ENCODE measurements at regions not wholly inside any gene's neighbourhood (a gene's known extent, or its start where the extent isn't known, plus 50 kb on each side); places are given as distances from the start of the nearest gene placed in this dataset.

DNA sequence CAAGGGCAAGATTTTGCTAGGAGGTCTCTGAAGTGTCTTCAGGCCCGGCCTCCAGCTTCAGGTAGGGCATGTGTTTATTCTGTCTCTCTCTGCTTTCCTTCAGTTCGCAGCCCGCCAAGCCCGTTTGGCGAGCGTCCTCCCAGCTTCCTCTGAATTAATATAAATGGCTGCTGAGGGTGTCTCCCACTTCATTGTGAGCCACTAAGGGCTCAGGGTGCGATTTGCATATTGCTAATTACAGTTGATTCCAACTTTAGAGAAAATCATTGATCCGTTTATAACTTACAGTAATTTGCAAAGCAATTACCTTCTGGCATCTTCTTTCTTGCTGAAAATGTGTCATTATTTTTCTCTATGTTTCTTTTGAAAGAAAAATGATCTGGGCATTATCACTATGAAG is 128.3 kb upstream of the SORCS3 start:
- Histone ChIP-seq H3K4me3 (ENCODE audit: low read depth, low read length) (no peak overlapping the region), H3K27me3 (replicated peaks; ENCODE audit: control insufficient read depth, insufficient read depth, low read length) (0 out of 2 replicates have a peak, but pooled peaks cover 1% of the 10 kb centered on the region), H3K4me1 (no peaks in the 10 kb centered on the region), H3K9me3 (no peaks in the 10 kb centered on the region), H3K36me3 (ENCODE audit: control insufficient read depth, insufficient read depth, low read length) (no peaks in the 10 kb centered on the region)
- DNase-seq, result no peak
- H3K4me3 Mint-ChIP-seq (ENCODE audit: unreplicated experiment), result no peak overlapping the region
- no peaks in the 10 kb centered on the region for H3K4me1 Mint-ChIP-seq (ENCODE audit: low read depth, unreplicated experiment)
- peaks cover 29% of the 10 kb centered on the region for H3K27me3 Mint-ChIP-seq (ENCODE audit: insufficient read depth, unreplicated experiment)
- H3K27ac Mint-ChIP-seq (ENCODE audit: unreplicated experiment), result no peak overlapping the region
- no peaks in the 10 kb centered on the region for H3K9me3 Mint-ChIP-seq (ENCODE audit: unreplicated experiment)
- ChIA-PET CTCF (no interaction called here), POLR2A (no interaction called here)
- H3K36me3 Mint-ChIP-seq (ENCODE audit: insufficient read depth, unreplicated experiment), result no peaks in the 10 kb centered on the region
- no TSS peak for BruUV-seq (replicated peaks)
- intact Hi-C loops (cut with micrococcal nuclease; ENCODE audit: unreplicated experiment), result no loop called here
- TF ChIP-seq CTCF (IDR thresholded peaks at IDR 0.05; ENCODE audit: insufficient read depth in 1 of 2, low read depth in 1 of 2, low read length in 1 of 2, severe bottlenecking in 1 of 2, unreplicated experiment in 1 of 2), result no peak

DNA sequence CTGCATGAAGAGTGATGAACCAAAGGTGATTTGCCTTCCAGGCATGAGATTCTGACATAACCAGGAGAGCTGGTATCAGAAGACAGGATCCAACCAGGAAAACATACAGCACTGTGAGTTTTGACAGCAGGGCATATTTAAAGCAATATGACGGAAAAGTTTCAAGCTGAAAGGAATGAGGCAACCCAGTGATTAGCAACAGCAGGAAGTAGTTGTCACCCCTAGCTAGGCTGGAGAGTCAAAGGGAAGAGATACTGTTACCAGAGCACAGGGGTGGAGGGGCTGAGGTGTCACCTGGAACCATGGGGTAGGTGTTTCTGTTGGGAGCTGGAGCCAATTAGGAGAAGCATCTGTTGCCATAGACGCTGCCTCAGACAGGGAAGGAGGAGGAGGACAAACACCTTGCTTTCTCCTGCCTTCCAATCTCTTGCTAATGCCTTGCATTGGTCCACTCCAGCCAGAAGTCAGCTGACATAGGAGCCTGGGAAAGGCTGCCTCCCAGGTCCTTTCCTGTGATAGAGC is 125.4 kb upstream of the SORCS3 start:
- Histone ChIP-seq H3K4me1 (no peaks in the 10 kb centered on the region), H3K27me3 (replicated peaks; ENCODE audit: control insufficient read depth, insufficient read depth, low read length) (0 out of 2 replicates have a peak, but pooled peaks cover 1% of the 10 kb centered on the region), H3K4me3 (ENCODE audit: low read depth, low read length) (no peak overlapping the region), H3K36me3 (ENCODE audit: control insufficient read depth, insufficient read depth, low read length) (no peaks in the 10 kb centered on the region), H3K9me3 (no peaks in the 10 kb centered on the region)
- H3K4me3 Mint-ChIP-seq (ENCODE audit: unreplicated experiment), result no peak overlapping the region
- H3K27me3 Mint-ChIP-seq (ENCODE audit: insufficient read depth, unreplicated experiment), result peaks cover 28% of the 10 kb centered on the region
- no peak overlapping the region for H3K27ac Mint-ChIP-seq (ENCODE audit: unreplicated experiment)
- no peak for TF ChIP-seq CTCF (IDR thresholded peaks at IDR 0.05; ENCODE audit: insufficient read depth in 1 of 2, low read depth in 1 of 2, low read length in 1 of 2, severe bottlenecking in 1 of 2, unreplicated experiment in 1 of 2)
- intact Hi-C loops (cut with micrococcal nuclease; ENCODE audit: unreplicated experiment), result no loop called here
- ChIA-PET POLR2A (no interaction called here), CTCF (no interaction called here)
- no peaks in the 10 kb centered on the region for H3K9me3 Mint-ChIP-seq (ENCODE audit: unreplicated experiment)
- no peak for DNase-seq
- H3K4me1 Mint-ChIP-seq (ENCODE audit: low read depth, unreplicated experiment), result no peaks in the 10 kb centered on the region
- no peaks in the 10 kb centered on the region for H3K36me3 Mint-ChIP-seq (ENCODE audit: insufficient read depth, unreplicated experiment)
- no TSS peak for BruUV-seq (replicated peaks)

DNA sequence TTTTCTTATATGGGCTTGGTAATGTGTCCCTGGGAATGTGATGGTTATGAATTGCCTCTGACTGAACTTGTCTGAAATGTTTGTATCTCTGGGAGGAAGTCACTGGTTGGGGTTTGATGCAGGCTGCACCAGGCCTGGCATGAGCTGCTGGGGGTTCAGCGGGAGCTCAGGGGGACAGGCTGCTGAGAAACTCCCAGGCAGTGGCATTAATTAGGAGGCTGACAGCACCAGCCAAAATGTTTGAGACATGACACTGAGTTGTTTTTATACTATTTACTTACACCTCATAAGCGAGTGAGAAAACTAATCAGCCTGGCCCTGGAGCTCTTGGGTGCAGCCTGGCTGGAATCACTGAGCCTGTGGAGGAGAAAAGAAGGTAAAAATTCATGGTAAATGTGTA is 124.1 kb upstream of the SORCS3 start:
- intact Hi-C loops (cut with micrococcal nuclease; ENCODE audit: unreplicated experiment), result no loop called here
- CTCF ChIA-PET, result no interaction called here

More for the DNA sequence above, 124.1 kb upstream of the SORCS3 start:
- Mint-ChIP-seq H3K4me1 (ENCODE audit: low read depth, unreplicated experiment) (no peaks in the 10 kb centered on the region), H3K36me3 (ENCODE audit: insufficient read depth, unreplicated experiment) (no peaks in the 10 kb centered on the region), H3K4me3 (ENCODE audit: unreplicated experiment) (no peak overlapping the region), H3K9me3 (ENCODE audit: unreplicated experiment) (no peaks in the 10 kb centered on the region), H3K27ac (ENCODE audit: unreplicated experiment) (no peak overlapping the region), H3K27me3 (ENCODE audit: insufficient read depth, unreplicated experiment) (peaks cover 24% of the 10 kb centered on the region)
- POLR2A ChIA-PET, result no interaction called here
- no peak for TF ChIP-seq CTCF (IDR thresholded peaks at IDR 0.05; ENCODE audit: insufficient read depth in 1 of 2, low read depth in 1 of 2, low read length in 1 of 2, severe bottlenecking in 1 of 2, unreplicated experiment in 1 of 2)
- no TSS peak for BruUV-seq (replicated peaks)
- DNase-seq, result no peak
- peaks cover 3% of the 10 kb centered on the region; the same call in 1 of the 2 replicates for H3K27me3 ChIP-seq (replicated peaks; ENCODE audit: control insufficient read depth, insufficient read depth, low read length)
- no peak overlapping the region for H3K4me3 ChIP-seq (ENCODE audit: low read depth, low read length)
- no peaks in the 10 kb centered on the region for H3K36me3 ChIP-seq (ENCODE audit: control insufficient read depth, insufficient read depth, low read length)
- H3K9me3 ChIP-seq, result no peaks in the 10 kb centered on the region
- no peaks in the 10 kb centered on the region for H3K4me1 ChIP-seq
